Cardiac muscle cell (in vitro differentiated cells and primary cell): ENCODE measurements at regions not wholly inside any gene's neighbourhood (a gene's known extent, or its start where the extent isn't known, plus 50 kb on each side); places are given as distances from the start of the nearest gene placed in this dataset.

Experiments used
- DNase-seq, 2 donors: peaks; one replicate each; pipeline versions ENCODE4 v3.0.0 to v3.0.0-alpha.2; 2010 to 2017; ENCODE audit warnings: low read depth in 1 of 2, low spot score in 1 of 2
- H3K27ac ChIP-seq: fragments of 200-600 bp; sonication (generic); 2 replicates; pipeline ENCODE4 v1.5.1; 2016
- H3K27me3 ChIP-seq: fragments of 200-600 bp; sonication (generic); 2 replicates; pipeline ENCODE4 v1.6.0; 2016; ENCODE audit warnings: control low read depth
- H3K36me3 ChIP-seq: fragments of 200-600 bp; sonication (generic); 2 replicates; pipeline ENCODE4 v1.5.1; 2016; ENCODE audit warnings: control low read depth
- H3K4me1 ChIP-seq: fragments of 200-600 bp; sonication (generic); 2 replicates; pipeline ENCODE4 v1.8.1; 2017; ENCODE audit warnings: low read depth, mild to moderate bottlenecking, mixed run types
- H3K4me3 ChIP-seq: fragments of 200-600 bp; sonication (generic); 2 replicates; pipeline ENCODE4 v1.5.1; 2016; ENCODE audit warnings: mild to moderate bottlenecking
- H3K9me3 ChIP-seq: fragments of 200-600 bp; sonication (generic); 2 replicates; pipeline ENCODE4 v1.5.1; 2017; ENCODE audit warnings: low read depth, mild to moderate bottlenecking, control low read depth
- CTCF ChIP-seq: IDR thresholded peaks from 2 replicates; pipeline ENCODE4 v1.5.1; 2012; ENCODE audit warnings: low read depth, mild to moderate bottlenecking, low read length

- Histone ChIP-seq H3K27me3 (no peaks in the 10 kb centered on the region), H3K9me3 (no peaks in the 10 kb centered on the region), H3K27ac (no peak overlapping the region), H3K4me3 (no peak overlapping the region), H3K4me1 (no peaks in the 10 kb centered on the region), H3K36me3 (no peaks in the 10 kb centered on the region)
- TF ChIP-seq CTCF: no peak
- no peak for DNase-seq
Observed at GRCh38 chr7:125563557-125563956, 633.9 kb upstream of the POT1 start.

- no peak for TF ChIP-seq CTCF
- Histone ChIP-seq H3K36me3 (no peaks in the 10 kb centered on the region), H3K4me3 (no peak overlapping the region), H3K27me3 (no peaks in the 10 kb centered on the region), H3K27ac (no peak overlapping the region), H3K9me3 (no peaks in the 10 kb centered on the region), H3K4me1 (no peaks in the 10 kb centered on the region)
- no peak for DNase-seq
Observed at GRCh38 chr7:125561006-125561405, 631.4 kb upstream of the POT1 start.

GRCh38 chr7:125559921-125560320 is 630.3 kb upstream of the POT1 start:
- no peak overlapping the region for H3K27ac ChIP-seq

GRCh38 chr7:125555916-125556315 is 626.3 kb upstream of the POT1 start:
- Histone ChIP-seq H3K27me3 (no peaks in the 10 kb centered on the region), H3K27ac (no peak overlapping the region), H3K36me3 (no peaks in the 10 kb centered on the region), H3K4me3 (no peak overlapping the region), H3K4me1 (no peaks in the 10 kb centered on the region), H3K9me3 (no peaks in the 10 kb centered on the region)
- TF ChIP-seq CTCF: no peak
- DNase-seq: peak in 1 of 2 donors; percentile 41

More at GRCh38 chr7:125559921-125560320, 630.3 kb upstream of the POT1 start:
- Histone ChIP-seq H3K36me3 (no peaks in the 10 kb centered on the region), H3K4me1 (no peaks in the 10 kb centered on the region), H3K9me3 (no peaks in the 10 kb centered on the region), H3K4me3 (no peak overlapping the region), H3K27me3 (no peaks in the 10 kb centered on the region)
- TF ChIP-seq CTCF: no peak
- DNase-seq: no peak

- no peak overlapping the region for H3K27ac ChIP-seq
- H3K27me3 ChIP-seq: no peaks in the 10 kb centered on the region
- no peaks in the 10 kb centered on the region for H3K36me3 ChIP-seq
- DNase-seq: no peak
- no peak overlapping the region for H3K4me3 ChIP-seq
- no peaks in the 10 kb centered on the region for H3K9me3 ChIP-seq
- no peak for TF ChIP-seq CTCF
- no peaks in the 10 kb centered on the region for H3K4me1 ChIP-seq
Observed at GRCh38 chr7:125551008-125551407, 621.4 kb upstream of the POT1 start.

- Histone ChIP-seq H3K9me3 (no peaks in the 10 kb centered on the region), H3K27me3 (no peaks in the 10 kb centered on the region)
- no peak for TF ChIP-seq CTCF
Observed at GRCh38 chr7:125547505-125547904, 617.9 kb upstream of the POT1 start.

More at GRCh38 chr7:125547505-125547904, 617.9 kb upstream of the POT1 start:
- H3K27ac ChIP-seq: no peak overlapping the region
- H3K36me3 ChIP-seq: no peaks in the 10 kb centered on the region
- H3K4me1 ChIP-seq: no peaks in the 10 kb centered on the region
- DNase-seq: no peak
- H3K4me3 ChIP-seq: no peak overlapping the region
